ENCODE measurements at regions not wholly inside any gene's neighbourhood (a gene's known extent, or its start where the extent isn't known, plus 50 kb on each side); places are given as distances from the start of the nearest gene placed in this dataset.

GRCh38 chr4:96379524-96379923 is 539.6 kb downstream of the PDHA2 start (continued):
- no peak for TF ChIP-seq ZNF462 (CRISPR knock-in tag; IDR thresholded peaks at IDR 0.05)
- TF ChIP-seq EZH2phosphoT487 (IDR thresholded peaks at IDR 0.05; ENCODE audit: unreplicated experiment) = no peak
- no peak for TF ChIP-seq JUNB (IDR thresholded peaks at IDR 0.05; ENCODE audit: unreplicated experiment)
- TF ChIP-seq EZH2 (IDR thresholded peaks at IDR 0.05; ENCODE audit: low read depth, unreplicated experiment) = no peak

GRCh38 chr4:96380106-96380505 is 540.2 kb downstream of the PDHA2 start:
- Mint-ChIP-seq H3K27me3 (ENCODE audit: insufficient read depth, low read depth, poor library complexity) (no peaks in the 10 kb centered on the region), H3K36me3 (ENCODE audit: low read depth) (peaks cover 27% of the 10 kb centered on the region; the same call in 2 of the 3 replicates), H3K4me1 (no peaks in the 10 kb centered on the region), H3K4me3 (no peak overlapping the region), H3K9me3 (peaks cover 25% of the 10 kb centered on the region), H3K27ac (no peak overlapping the region)
- TF ChIP-seq ZNF331 (CRISPR knock-in tag; IDR thresholded peaks at IDR 0.05; ENCODE audit: low read depth) (no peak), REST (IDR thresholded peaks at IDR 0.05; ENCODE audit: unreplicated experiment) (no peak), ETS1 (IDR thresholded peaks at IDR 0.05) (no peak), NANOG (IDR thresholded peaks at IDR 0.05; ENCODE audit: borderline replicate concordance) (no peak), ZNF114 (CRISPR knock-in tag; IDR thresholded peaks at IDR 0.05) (no peak), EZH2 (IDR thresholded peaks at IDR 0.05; ENCODE audit: low read depth, unreplicated experiment) (no peak), CTCF (conservative IDR thresholded peaks at IDR 0.05; ENCODE audit: low read depth in 2 of 2) (no peak)
- ATAC-seq = no peak
- no peak overlapping the region for H3K27ac ChIP-seq (ENCODE audit: low read depth)
- no peaks in the 10 kb centered on the region for H3K79me2 ChIP-seq (replicated peaks; ENCODE audit: insufficient read depth)
- H2AFZ ChIP-seq = no peak overlapping the region
- no peaks in the 10 kb centered on the region for H4K20me1 ChIP-seq (replicated peaks; ENCODE audit: insufficient read depth)
- H3K4me2 ChIP-seq = no peak overlapping the region
- H3K4me3 ChIP-seq = no peak overlapping the region
- DNase-seq (ENCODE audit: low spot score) = no peak
- H3K27me3 ChIP-seq (ENCODE audit: insufficient read depth) = no peaks in the 10 kb centered on the region
- H3K9me2 ChIP-seq (ENCODE audit: insufficient read depth) = no peaks in the 10 kb centered on the region
- 0 out of 2 replicates have a peak, but pooled peaks cover 6% of the 10 kb centered on the region for H3K36me3 ChIP-seq (ENCODE audit: insufficient read depth)
- no peaks in the 10 kb centered on the region for H3K4me1 ChIP-seq (ENCODE audit: insufficient read depth)
- H3F3A ChIP-seq (replicated peaks; ENCODE audit: low read depth) = no peaks in the 10 kb centered on the region

Measured in GM23338 (cell line).